ENCODE measurements at regions not wholly inside any gene's neighbourhood (a gene's known extent, or its start where the extent isn't known, plus 50 kb on each side); places are given as distances from the start of the nearest gene placed in this dataset.

DNA sequence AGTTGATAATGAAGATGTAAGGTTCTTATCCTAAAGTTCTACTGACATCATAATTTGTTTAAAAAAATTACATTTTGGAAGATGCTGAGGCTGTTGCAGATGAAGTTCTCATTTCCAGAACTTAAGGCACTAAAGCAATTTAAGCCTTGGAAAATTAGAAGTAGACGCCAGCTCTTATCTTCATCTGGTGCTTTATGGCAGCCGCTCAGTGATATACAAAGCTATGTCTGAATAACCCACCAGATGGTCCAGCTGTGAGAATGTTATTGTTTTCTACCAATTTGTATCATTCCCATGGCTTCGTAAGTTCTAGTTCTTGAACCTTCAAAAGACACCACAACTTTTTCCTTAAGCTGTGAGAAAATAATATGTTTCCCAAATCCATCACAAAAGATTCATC is 212.1 kb upstream of the ARID2 start:
- no peaks in the 10 kb centered on the region for H3K9me3 ChIP-seq (ENCODE audit: low read length)
- no peaks in the 10 kb centered on the region for H4K20me1 ChIP-seq (ENCODE audit: insufficient read depth, low read length)
- H3K27ac ChIP-seq (ENCODE audit: extremely low read length, insufficient read depth, low read length) = no peak overlapping the region
- no peaks in the 10 kb centered on the region for H3K36me3 ChIP-seq (replicated peaks in 1 of 2; ENCODE audit: control insufficient read depth in 1 of 2, insufficient read depth in 2 of 2, low read length in 2 of 2)
- H3K4me1 ChIP-seq (ENCODE audit: insufficient read depth, low read length) = no peaks in the 10 kb centered on the region
- ChIA-PET CTCF (ENCODE audit: low intra/inter-chr PET ratio, low total read pairs) (no interaction called here), POLR2A (no interaction called here)
- H3K79me2 ChIP-seq (ENCODE audit: insufficient read depth, low read length) = no peaks in the 10 kb centered on the region
- no peak overlapping the region for H3K9ac ChIP-seq (ENCODE audit: insufficient read depth, low read depth, low read length)
- 43% methylated on average over 3 of the region's 3 CpGs for WGBS (ENCODE audit: low lambda C conversion rate)
- H3K4me2 ChIP-seq (ENCODE audit: low read depth, low read length) = no peak overlapping the region
- intact Hi-C loops (cut with micrococcal nuclease; ENCODE audit: unreplicated experiment) = no loop called here
- BruUV-seq (replicated peaks) = no TSS peak
- H3K4me3 ChIP-seq (replicated peaks in 1 of 3; ENCODE audit: insufficient read depth in 1 of 3, low read depth in 2 of 3, low read length in 3 of 3) = no peak overlapping the region
- FAIRE-seq = no peak
- no peak for DNase-seq (ENCODE audit: low spot score)
- no peak overlapping the region for H2AFZ ChIP-seq (ENCODE audit: low read length)
- no peak for ATAC-seq
- in situ Hi-C loops (cut with HindIII; ENCODE audit: extremely low pct_ligation_motif_present, low pct_unique_long_range_greater_than_20kb) = no loop called here
- 0 out of 5 replicates have a peak, but pooled peaks cover 0 to 5% of the 10 kb centered on the region in 2 experiments for H3K27me3 ChIP-seq (ENCODE audit: control insufficient read depth in 1 of 2, insufficient read depth in 2 of 2, low read length in 2 of 2)
- TF ChIP-seq ZNF546 (CRISPR knock-in tag; conservative IDR thresholded peaks at IDR 0.05) = no peak
- TF ChIP-seq ZSCAN25 (CRISPR knock-in tag; IDR thresholded peaks at IDR 0.05) = no peak
- no peak for TF ChIP-seq ZNF274 (CRISPR knock-in tag; IDR thresholded peaks at IDR 0.05)
- TF ChIP-seq, protein P1, sequence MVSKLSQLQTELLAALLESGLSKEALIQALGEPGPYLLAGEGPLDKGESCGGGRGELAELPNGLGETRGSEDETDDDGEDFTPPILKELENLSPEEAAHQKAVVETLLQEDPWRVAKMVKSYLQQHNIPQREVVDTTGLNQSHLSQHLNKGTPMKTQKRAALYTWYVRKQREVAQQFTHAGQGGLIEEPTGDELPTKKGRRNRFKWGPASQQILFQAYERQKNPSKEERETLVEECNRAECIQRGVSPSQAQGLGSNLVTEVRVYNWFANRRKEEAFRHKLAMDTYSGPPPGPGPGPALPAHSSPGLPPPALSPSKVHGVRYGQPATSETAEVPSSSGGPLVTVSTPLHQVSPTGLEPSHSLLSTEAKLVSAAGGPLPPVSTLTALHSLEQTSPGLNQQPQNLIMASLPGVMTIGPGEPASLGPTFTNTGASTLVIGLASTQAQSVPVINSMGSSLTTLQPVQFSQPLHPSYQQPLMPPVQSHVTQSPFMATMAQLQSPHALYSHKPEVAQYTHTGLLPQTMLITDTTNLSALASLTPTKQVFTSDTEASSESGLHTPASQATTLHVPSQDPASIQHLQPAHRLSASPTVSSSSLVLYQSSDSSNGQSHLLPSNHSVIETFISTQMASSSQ (IDR thresholded peaks at IDR 0.05; ENCODE audit: low read depth) = no peak
- TF ChIP-seq, protein P1 (CRISPR knock-in tag; IDR thresholded peaks at IDR 0.05; ENCODE audit: borderline replicate concordance) = no peak
- no peak for TF ChIP-seq ZKSCAN5 (CRISPR knock-in tag; IDR thresholded peaks at IDR 0.05)
- no peak for TF ChIP-seq ZZZ3 (CRISPR knock-in tag; IDR thresholded peaks at IDR 0.05; ENCODE audit: borderline replicate concordance)
- TF ChIP-seq, protein P2, sequence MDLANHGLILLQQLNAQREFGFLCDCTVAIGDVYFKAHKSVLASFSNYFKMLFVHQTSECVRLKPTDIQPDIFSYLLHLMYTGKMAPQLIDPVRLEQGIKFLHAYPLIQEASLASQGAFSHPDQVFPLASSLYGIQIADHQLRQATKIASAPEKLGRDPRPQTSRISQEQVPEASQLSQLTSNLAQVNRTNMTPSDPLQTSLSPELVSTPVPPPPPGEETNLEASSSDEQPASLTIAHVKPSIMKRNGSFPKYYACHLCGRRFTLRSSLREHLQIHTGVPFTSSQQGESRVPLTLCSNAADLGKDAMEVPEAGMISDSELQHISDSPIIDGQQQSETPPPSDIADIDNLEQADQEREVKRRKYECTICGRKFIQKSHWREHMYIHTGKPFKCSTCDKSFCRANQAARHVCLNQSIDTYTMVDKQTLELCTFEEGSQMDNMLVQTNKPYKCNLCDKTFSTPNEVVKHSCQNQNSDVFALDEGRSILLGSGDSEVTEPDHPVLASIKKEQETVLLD (CRISPR knock-in tag; IDR thresholded peaks at IDR 0.05; ENCODE audit: low read depth) = no peak
- no peak for TF ChIP-seq ZNF367 (CRISPR knock-in tag; IDR thresholded peaks at IDR 0.05; ENCODE audit: borderline replicate concordance)
- TF ChIP-seq, protein P3, sequence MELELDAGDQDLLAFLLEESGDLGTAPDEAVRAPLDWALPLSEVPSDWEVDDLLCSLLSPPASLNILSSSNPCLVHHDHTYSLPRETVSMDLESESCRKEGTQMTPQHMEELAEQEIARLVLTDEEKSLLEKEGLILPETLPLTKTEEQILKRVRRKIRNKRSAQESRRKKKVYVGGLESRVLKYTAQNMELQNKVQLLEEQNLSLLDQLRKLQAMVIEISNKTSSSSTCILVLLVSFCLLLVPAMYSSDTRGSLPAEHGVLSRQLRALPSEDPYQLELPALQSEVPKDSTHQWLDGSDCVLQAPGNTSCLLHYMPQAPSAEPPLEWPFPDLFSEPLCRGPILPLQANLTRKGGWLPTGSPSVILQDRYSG (CRISPR knock-in tag; IDR thresholded peaks at IDR 0.05) = no peak
- no peak for TF ChIP-seq MLLT10 (CRISPR knock-in tag; IDR thresholded peaks at IDR 0.05)
- TF ChIP-seq, protein P4, sequence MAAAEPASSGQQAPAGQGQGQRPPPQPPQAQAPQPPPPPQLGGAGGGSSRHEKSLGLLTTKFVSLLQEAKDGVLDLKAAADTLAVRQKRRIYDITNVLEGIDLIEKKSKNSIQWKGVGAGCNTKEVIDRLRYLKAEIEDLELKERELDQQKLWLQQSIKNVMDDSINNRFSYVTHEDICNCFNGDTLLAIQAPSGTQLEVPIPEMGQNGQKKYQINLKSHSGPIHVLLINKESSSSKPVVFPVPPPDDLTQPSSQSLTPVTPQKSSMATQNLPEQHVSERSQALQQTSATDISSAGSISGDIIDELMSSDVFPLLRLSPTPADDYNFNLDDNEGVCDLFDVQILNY (CRISPR knock-in tag; conservative IDR thresholded peaks at IDR 0.05) = no peak
- no peak for TF ChIP-seq XBP1 (CRISPR knock-in tag; IDR thresholded peaks at IDR 0.05)
